SK-N-SH (cell line): ENCODE measurements at regions not wholly inside any gene's neighbourhood (a gene's known extent, or its start where the extent isn't known, plus 50 kb on each side); places are given as distances from the start of the nearest gene placed in this dataset.

Experiments
- CTCF ChIA-PET: fragments of 300-600, 350-600 bp; formaldehyde crosslinking; extraction: SDS; loops from one replicate; lab custom pipeline; 2021; lab: Yijun Ruan, JAX
- POLR2A ChIA-PET: fragments of 350-600 bp; sonication (Branson Sonifier 250); formaldehyde crosslinking; extraction: SDS; loops from one replicate; lab custom pipeline; 2020; ENCODE audit warnings: antibody characterized with exemption, inconsistent platforms; lab: Yijun Ruan, JAX
- DNase-seq: peaks from one replicate; pipeline ENCODE4 v3.0.0; 2012
- H2AFZ ChIP-seq: fragments of 200-600 bp; sonication (generic); 2 replicates; pipeline ENCODE4 v1.8.1; 2016; ENCODE audit warnings: antibody characterized with exemption, mild to moderate bottlenecking, low read depth
- H3F3A ChIP-seq: fragments of 200-600 bp; sonication (generic); replicated peaks from 2 replicates; pipeline ENCODE3; 2016; ENCODE audit warnings: antibody characterized with exemption, mild to moderate bottlenecking; ENCODE audit not compliant: insufficient read depth
- H3K27ac ChIP-seq, 2 experiments: fragments of 200-500 bp in 1 of 2; fragments of 200-600 bp in 1 of 2; sonication (Bioruptor generic) in 1 of 2; sonication (generic), shearing (Covaris generic) in 1 of 2; 2 replicates each; pipeline versions ENCODE4 v1.5.1 to v1.6.1; 2014 to 2016; ENCODE audit warnings: low read depth in 2 of 2, inconsistent platforms in 1 of 2, low read length in 1 of 2, mild to moderate bottlenecking in 1 of 2, mixed read lengths in 1 of 2
- H3K27me3 ChIP-seq: fragments of 200-600 bp; sonication (generic), shearing (Covaris generic); 2 replicates; pipeline ENCODE4 v1.6.1; 2016; ENCODE audit warnings: mixed run types; ENCODE audit not compliant: insufficient read depth
- H3K36me3 ChIP-seq, 2 experiments: fragments of 200-500 bp in 1 of 2; fragments of 200-600 bp in 1 of 2; sonication (Bioruptor generic) in 1 of 2; sonication (generic) in 1 of 2; replicated peaks in 1 of 2; 2 replicates each; pipeline versions ENCODE3 to v1.5.1; 2014 to 2016; ENCODE audit warnings: low read length in 1 of 2, mild to moderate bottlenecking in 1 of 2; ENCODE audit not compliant: insufficient read depth in 2 of 2, control insufficient read depth in 1 of 2
- H3K4me1 ChIP-seq, 2 experiments: fragments of 200-500 bp in 1 of 2; fragments of 200-600 bp in 1 of 2; sonication (Bioruptor generic) in 1 of 2; sonication (generic), shearing (Covaris generic) in 1 of 2; 2 replicates each; pipeline versions ENCODE4 v1.5.1 to v1.6.1; 2014 to 2016; ENCODE audit warnings: low read depth in 1 of 2, low read length in 1 of 2, mixed run types in 1 of 2; ENCODE audit not compliant: insufficient read depth in 2 of 2, control insufficient read depth in 1 of 2
- H3K4me2 ChIP-seq: fragments of 200-600 bp; sonication (generic), shearing (Covaris generic); 2 replicates; pipeline ENCODE4 v1.6.1; 2017; ENCODE audit warnings: mixed run types
- H3K4me3 ChIP-seq, 2 experiments: fragments of 200-500 bp in 1 of 2; fragments of 200-600 bp in 1 of 2; sonication (Bioruptor generic) in 1 of 2; sonication (generic), shearing (Covaris generic) in 1 of 2; 2 replicates each; pipeline versions ENCODE4 v1.5.1 to v1.8.1; 2014 to 2016; ENCODE audit warnings: low read depth in 2 of 2, inconsistent platforms in 1 of 2, low read length in 1 of 2, mild to moderate bottlenecking in 1 of 2, mixed read lengths in 1 of 2, moderate library complexity in 1 of 2
- H3K79me2 ChIP-seq: fragments of 200-600 bp; sonication (generic); 2 replicates; pipeline ENCODE4 v1.8.1; 2017; ENCODE audit warnings: mild to moderate bottlenecking; ENCODE audit not compliant: insufficient read depth
- H3K9ac ChIP-seq: fragments of 200-600 bp; sonication (generic); 2 replicates; pipeline ENCODE4 v1.6.1; 2017; ENCODE audit warnings: mixed run types
- H3K9me2 ChIP-seq: fragments of 200-600 bp; sonication (generic); 2 replicates; pipeline ENCODE4 v1.6.1; 2017; ENCODE audit warnings: mixed run types
- H3K9me3 ChIP-seq: fragments of 200-600 bp; sonication (generic); 2 replicates; pipeline ENCODE4 v1.6.1; 2017; ENCODE audit warnings: mixed run types, mild to moderate bottlenecking, moderate library complexity
- H4K20me1 ChIP-seq: fragments of 200-600 bp; sonication (generic); 2 replicates; pipeline ENCODE4 v1.6.1; 2017; ENCODE audit warnings: mild to moderate bottlenecking, mixed run types; ENCODE audit not compliant: insufficient read depth
- ELF1 ChIP-seq: IDR thresholded peaks from 2 replicates; pipeline ENCODE4 v1.4.0; 2012
- EZH2phosphoT487 ChIP-seq: fragments of 200-600 bp; sonication (generic); IDR thresholded peaks from 2 replicates; pipeline ENCODE4 v1.6.1; 2017; ENCODE audit warnings: low read depth, mixed run types, mild to moderate bottlenecking, antibody characterized with exemption, moderate library complexity, borderline replicate concordance
- FOXJ3 ChIP-seq: sonication (generic); formaldehyde crosslinking; IDR thresholded peaks from 2 replicates; pipeline ENCODE4 v1.5.1; 2020; ENCODE audit warnings: mild to moderate bottlenecking, missing genetic modification reagents
- GABPA ChIP-seq: IDR thresholded peaks from 2 replicates; pipeline ENCODE4 v1.4.0; 2012; ENCODE audit warnings: low read depth, mild to moderate bottlenecking
- GATA2 ChIP-seq: sonication (generic); formaldehyde crosslinking; IDR thresholded peaks from 2 replicates; pipeline ENCODE4 v1.5.0; 2020; ENCODE audit warnings: mild to moderate bottlenecking, missing genetic modification reagents
- IRF3 ChIP-seq: fragments of 150-350 bp; IDR thresholded peaks from 2 replicates; pipeline ENCODE4 v1.6.1; 2016; ENCODE audit warnings: mild to moderate bottlenecking, low read depth, low read length
- MXI1 ChIP-seq: IDR thresholded peaks from 2 replicates; pipeline ENCODE4 v1.6.1; 2012; ENCODE audit warnings: mild to moderate bottlenecking, low read depth, low read length, improper control_type of control experiment
- RCOR1 ChIP-seq: fragments of 150-350 bp; IDR thresholded peaks from 2 replicates; pipeline ENCODE4 v1.6.1; 2017; ENCODE audit warnings: antibody characterized with exemption, low read length
- REST ChIP-seq: IDR thresholded peaks from 2 replicates; pipeline ENCODE4 v1.6.1; 2012; ENCODE audit warnings: mild to moderate bottlenecking, low read depth, low read length, moderate library complexity
- RFX5 ChIP-seq: IDR thresholded peaks from 2 replicates; pipeline ENCODE4 v1.6.1; 2012; ENCODE audit warnings: mild to moderate bottlenecking, improper control_type of control experiment, low read length
- RXRA ChIP-seq: IDR thresholded peaks from 2 replicates; pipeline ENCODE4 v1.4.0; 2012; ENCODE audit warnings: low read depth, mild to moderate bottlenecking, borderline replicate concordance
- SIN3A ChIP-seq: IDR thresholded peaks from 2 replicates; pipeline ENCODE4 v1.6.1; 2012; ENCODE audit warnings: low read depth, mild to moderate bottlenecking, low read length, moderate library complexity, borderline replicate concordance
- ZBTB33 ChIP-seq: IDR thresholded peaks from 2 replicates; pipeline ENCODE4 v1.4.0; 2012; ENCODE audit warnings: low read depth, borderline replicate concordance
- WGBS: methylation state at CpG from one replicate; pipeline ENCODE4 v1.1.6; 2017; ENCODE audit warnings: low lambda C conversion rate; 5-methylcytosine and 5-hydroxymethylcytosine counted together

GRCh38 chr1:189275796-189276195 is 1201.9 kb downstream of the BRINP3 start:
- Histone ChIP-seq H3F3A (no peaks in the 10 kb centered on the region), H3K9ac (no peak overlapping the region), H3K79me2 (no peaks in the 10 kb centered on the region), H2AFZ (no peak overlapping the region), H3K36me3 (no peaks in the 10 kb centered on the region), H3K9me3 (no peaks in the 10 kb centered on the region), H3K27ac (no peak overlapping the region; a peak in 1 of 4 replicates), H3K4me2 (no peak overlapping the region), H3K4me3 (no peak overlapping the region), H3K27me3 (no peaks in the 10 kb centered on the region), H3K9me2 (no peaks in the 10 kb centered on the region; the same call in 1 of the 2 replicates), H4K20me1 (no peaks in the 10 kb centered on the region), H3K4me1 (no peaks in the 10 kb centered on the region; a peak in 1 of 4 replicates)
- ChIA-PET POLR2A (no interaction called here), CTCF (interaction anchor here (0.7 kb wide), 1 partner anchor 21 kb away, joined by 3 read pairs; no protein-coding TSS in a partner anchor)
- no peak for DNase-seq
- 100% methylated on average over 1 of the region's 1 CpG for WGBS
- TF ChIP-seq IRF3 (no peak), GABPA (no peak), SIN3A (no peak)

- no peak for DNase-seq
- no peaks in the 10 kb centered on the region for H3K27me3 ChIP-seq
- no peak for TF ChIP-seq EZH2phosphoT487
- TF ChIP-seq ELF1: no peak
- no peaks in the 10 kb centered on the region for H3F3A ChIP-seq
- H3K9ac ChIP-seq: no peak overlapping the region
- H3K4me1 ChIP-seq: no peaks in the 10 kb centered on the region
- CTCF ChIA-PET: no interaction called here
- H3K9me3 ChIP-seq: no peaks in the 10 kb centered on the region
- peaks cover 0 to 4% of the 10 kb centered on the region in 2 experiments for H3K36me3 ChIP-seq
- WGBS: 63% methylated on average over 3 of the region's 3 CpGs
- H2AFZ ChIP-seq: no peak overlapping the region
- no peak overlapping the region for H3K4me2 ChIP-seq
- no peaks in the 10 kb centered on the region for H4K20me1 ChIP-seq
- no peak overlapping the region for H3K27ac ChIP-seq
- no peak overlapping the region for H3K4me3 ChIP-seq
- H3K9me2 ChIP-seq: no peaks in the 10 kb centered on the region
- H3K79me2 ChIP-seq: no peaks in the 10 kb centered on the region
- POLR2A ChIA-PET: no interaction called here
Observed at GRCh38 chr1:189289346-189289745, 1188.3 kb downstream of the BRINP3 start.

- Histone ChIP-seq H3K9me2 (no peaks in the 10 kb centered on the region), H4K20me1 (no peaks in the 10 kb centered on the region), H3K9ac (no peak overlapping the region), H3K4me2 (no peak overlapping the region), H3K9me3 (no peaks in the 10 kb centered on the region), H3K27me3 (no peaks in the 10 kb centered on the region), H3K79me2 (no peaks in the 10 kb centered on the region), H3F3A (no peaks in the 10 kb centered on the region), H2AFZ (no peak overlapping the region), H3K36me3 (no peaks in the 10 kb centered on the region), H3K4me1 (no peaks in the 10 kb centered on the region), H3K27ac (no peak overlapping the region)
- POLR2A ChIA-PET: no interaction called here
- WGBS: 69% methylated on average over 4 of the region's 4 CpGs
- TF ChIP-seq REST: no peak
- no peak for TF ChIP-seq FOXJ3 (CRISPR knock-in tag)
- TF ChIP-seq RFX5: no peak
- no peak for TF ChIP-seq RXRA
- no peak for TF ChIP-seq GATA2 (CRISPR knock-in tag)
- TF ChIP-seq MXI1: no peak
- TF ChIP-seq ZBTB33: no peak
- no peak for TF ChIP-seq GABPA
- no peak for TF ChIP-seq RCOR1
- TF ChIP-seq, all 33 proteins: peak for 0
- no peak overlapping the region for H3K4me3 ChIP-seq
- DNase-seq: no peak
- CTCF ChIA-PET: interaction anchor here (0.8 kb wide), 1 partner anchor 27 kb away, joined by 3 read pairs; no protein-coding TSS in a partner anchor
Observed at GRCh38 chr1:189301235-189301634, 1176.4 kb downstream of the BRINP3 start.
